ENCODE measurements at regions not wholly inside any gene's neighbourhood (a gene's known extent, or its start where the extent isn't known, plus 50 kb on each side); places are given as distances from the start of the nearest gene placed in this dataset.

- no peak for DNase-seq
Measured at GRCh38 chr5:158397278-158397677, 538.3 kb upstream of the CLINT1 start.

- DNase-seq: no peak
Measured at GRCh38 chr5:158394102-158394501, 535.2 kb upstream of the CLINT1 start.

- no peak for DNase-seq
Measured at GRCh38 chr5:158393457-158393856, 534.5 kb upstream of the CLINT1 start.

GRCh38 chr5:158392753-158393152 is 533.8 kb upstream of the CLINT1 start:
- no peak for DNase-seq

GRCh38 chr5:158390577-158390976 is 531.6 kb upstream of the CLINT1 start:
- no peak for DNase-seq

- DNase-seq: no peak
Measured at GRCh38 chr5:158389786-158390185, 530.8 kb upstream of the CLINT1 start.

GRCh38 chr5:158388021-158388420 is 529.1 kb upstream of the CLINT1 start:
- no peak for DNase-seq

- no peak for DNase-seq
Measured at GRCh38 chr5:158387499-158387898, 528.6 kb upstream of the CLINT1 start.

GRCh38 chr5:158385982-158386381 is 527.0 kb upstream of the CLINT1 start:
- DNase-seq: no peak

GRCh38 chr5:158384535-158385481 is 525.9 kb upstream of the CLINT1 start:
- DNase-seq: no peak

GRCh38 chr5:158383486-158383885 is 524.5 kb upstream of the CLINT1 start:
- DNase-seq: no peak

GRCh38 chr5:158382473-158382872 is 523.5 kb upstream of the CLINT1 start:
- peak; percentile 48 for DNase-seq

- DNase-seq: no peak
Measured at GRCh38 chr5:158381614-158382160, 522.7 kb upstream of the CLINT1 start.

GRCh38 chr5:158380661-158381060 is 521.7 kb upstream of the CLINT1 start:
- no peak for DNase-seq

GRCh38 chr5:158378931-158379330 is 520.0 kb upstream of the CLINT1 start:
- DNase-seq: no peak

- no peak for DNase-seq
Measured at GRCh38 chr5:158376679-158377078, 517.7 kb upstream of the CLINT1 start.

GRCh38 chr5:158375531-158375930 is 516.6 kb upstream of the CLINT1 start:
- no peak for DNase-seq

- DNase-seq: no peak
Measured at GRCh38 chr5:158373608-158374395, 514.9 kb upstream of the CLINT1 start.

GRCh38 chr5:158369241-158369640 is 510.3 kb upstream of the CLINT1 start:
- DNase-seq: no peak

GRCh38 chr5:158368686-158369085 is 509.7 kb upstream of the CLINT1 start:
- DNase-seq: no peak

- DNase-seq: no peak
Measured at GRCh38 chr5:158364367-158364766, 505.4 kb upstream of the CLINT1 start.

GRCh38 chr5:158354958-158355357 is 496.0 kb upstream of the CLINT1 start:
- DNase-seq: no peak

- no peak for DNase-seq
Measured at GRCh38 chr5:158351485-158352125, 492.7 kb upstream of the CLINT1 start.
